ENCODE measurements at regions not wholly inside any gene's neighbourhood (a gene's known extent, or its start where the extent isn't known, plus 50 kb on each side); places are given as distances from the start of the nearest gene placed in this dataset.

GRCh38 chr1:80656641-80657040 is 1144.1 kb upstream of the ADGRL2 start:
- Histone ChIP-seq H3K56ac (replicated peaks; ENCODE audit: insufficient read length, low read depth, low read length) (no peak overlapping the region), H3K27me3 (replicated peaks in 1 of 4; ENCODE audit: control insufficient read depth in 3 of 4, extremely low read depth in 1 of 4, insufficient read depth in 3 of 4, low read length in 3 of 4) (no peaks in the 10 kb centered on the region), H3K4me3 (ENCODE audit: extremely low read depth in 1 of 4, insufficient read depth in 2 of 4, low read depth in 3 of 4, low read length in 4 of 4) (no peak overlapping the region), H2AFZ (ENCODE audit: low read length) (no peak overlapping the region), H3K4me1 (replicated peaks in 1 of 4; ENCODE audit: control insufficient read depth in 3 of 4, insufficient read depth in 4 of 4, low read length in 3 of 4) (peaks cover 0 to 7% (median 0%) of the 10 kb centered on the region in 4 experiments; a peak in 1 of 7 replicates), H2BK12ac (ENCODE audit: low read depth, low read length) (no peak overlapping the region), H3K23ac (ENCODE audit: insufficient read length) (no peak overlapping the region), H3K9ac (replicated peaks in 1 of 4; ENCODE audit: extremely low read depth in 1 of 4, low read depth in 3 of 4, low read length in 3 of 4) (no peak overlapping the region), H3K9me3 (ENCODE audit: insufficient read depth in 2 of 2, low read depth in 1 of 2, low read length in 1 of 2) (no peaks in the 10 kb centered on the region; a peak in 1 of 4 replicates), H4K5ac (ENCODE audit: insufficient read length, low read depth, low read length) (no peak overlapping the region), H3K14ac (ENCODE audit: insufficient read length) (no peak overlapping the region), H3K36me3 (ENCODE audit: control insufficient read depth in 2 of 4, insufficient read depth in 4 of 4, low read length in 3 of 4) (no peaks in the 10 kb centered on the region), H2AK5ac (ENCODE audit: low read depth, low read length) (no peak overlapping the region), H4K20me1 (replicated peaks in 1 of 2; ENCODE audit: control insufficient read depth in 1 of 2, insufficient read depth in 2 of 2, low read length in 2 of 2) (no peaks in the 10 kb centered on the region), H3K27ac (ENCODE audit: low read depth, low read length) (no peak overlapping the region), H3K4ac (replicated peaks; ENCODE audit: insufficient read length, low read depth, low read length) (no peak overlapping the region), H3K79me2 (ENCODE audit: control insufficient read depth in 1 of 2, insufficient read depth in 2 of 2, low read length in 2 of 2) (no peaks in the 10 kb centered on the region), H3K23me2 (ENCODE audit: low read depth, low read length) (no peaks in the 10 kb centered on the region), H3K18ac (ENCODE audit: extremely low read depth, low read length) (no peak overlapping the region), H3K4me2 (ENCODE audit: insufficient read depth in 1 of 2, low read depth in 2 of 2, low read length in 2 of 2) (no peak overlapping the region), H4K91ac (replicated peaks; ENCODE audit: insufficient read length, low read length) (no peak overlapping the region), H3K79me1 (ENCODE audit: low read depth, low read length) (no peaks in the 10 kb centered on the region), H2BK15ac (ENCODE audit: low read length) (no peak overlapping the region), H2BK5ac (ENCODE audit: low read depth, low read length) (no peak overlapping the region), H2BK20ac (ENCODE audit: low read length) (no peak overlapping the region), H4K8ac (ENCODE audit: extremely low read depth, insufficient read depth, low read length) (no peak overlapping the region), H2BK120ac (replicated peaks; ENCODE audit: low read depth, low read length) (no peak overlapping the region)
- FAIRE-seq (no peak), DNase-seq (ENCODE audit: low read depth in 1 of 2, low spot score in 2 of 2) (no peak)
- WGBS, 2 experiments (ENCODE audit: extremely low coverage in 1 of 2, insufficient coverage in 1 of 2, insufficient read length in 1 of 2, insufficient replicate concordance in 2 of 2, low coverage in 1 of 2, low lambda C conversion rate in 2 of 2, missing lambda C conversion rate in 1 of 2): 77% methylated on average over 3 of the region's 3 CpGs; no CpG with 5 or more reads in 1 of the 2 experiments
- POLR2A ChIA-PET (ENCODE audit: partially characterized antibody): interaction anchor here (0.9 kb wide), 1 partner anchor 13 kb away, joined by 3 read pairs; no protein-coding TSS in a partner anchor
- CTCF ChIA-PET (ENCODE audit: partially characterized antibody): interaction anchor here (0.8 to 2.6 kb wide), 9 partner anchors 8 to 240 kb away, joined by 3 to 13 read pairs (median 5); no protein-coding TSS in a partner anchor
- TF ChIP-seq SUZ12 (IDR thresholded peaks at IDR 0.05; ENCODE audit: low read length) (no peak), RAD21 (IDR thresholded peaks at IDR 0.05 in 1 of 2, conservative IDR thresholded peaks at IDR 0.05 in 1 of 2; ENCODE audit: low read depth in 2 of 2, low read length in 2 of 2) (no peak), TCF12 (IDR thresholded peaks at IDR 0.05; ENCODE audit: low read depth, low read length) (no peak), JUND (IDR thresholded peaks at IDR 0.05; ENCODE audit: low read length) (no peak), NANOG (IDR thresholded peaks at IDR 0.05; ENCODE audit: insufficient read depth, low read depth, low read length, poor library complexity, severe bottlenecking) (no peak), BCL11A (IDR thresholded peaks at IDR 0.05; ENCODE audit: low read depth in 2 of 2, low read length in 2 of 2) (no peak), CEBPB (IDR thresholded peaks at IDR 0.05; ENCODE audit: low read depth, low read length) (no peak), CBX5 (IDR thresholded peaks at IDR 0.05; ENCODE audit: low read depth, low read length) (no peak)

Measured in H1 (cell line).